Activated T-cell treated with anti-CD3 and anti-CD28 coated beads, Interleukin-2, amount 50 U/mL, for 24 hours (primary cell): ENCODE measurements at regions not wholly inside any gene's neighbourhood (a gene's known extent, or its start where the extent isn't known, plus 50 kb on each side); places are given as distances from the start of the nearest gene placed in this dataset.
A peak's percentile ranks its signal among the peaks of the same experiment; 100 is the strongest.

ENCODE experiments used
- DNase-seq: peaks from one replicate; pipeline ENCODE4 v3.0.0-alpha.2; 2020
- H3K27ac Mint-ChIP-seq: 2 replicates; pipeline ENCODE4 v1.8.0; 2020; ENCODE audit warnings: mild to moderate bottlenecking, mixed read lengths
- H3K27me3 Mint-ChIP-seq: 2 replicates; pipeline ENCODE4 v1.8.0; 2020; ENCODE audit warnings: mixed read lengths
- H3K36me3 Mint-ChIP-seq: 2 replicates; pipeline ENCODE4 v1.8.0; 2020; ENCODE audit warnings: low read depth, mixed read lengths
- H3K4me1 Mint-ChIP-seq: 2 replicates; pipeline ENCODE4 v1.8.0; 2020; ENCODE audit warnings: low read depth, mixed read lengths
- H3K4me3 Mint-ChIP-seq: 2 replicates; pipeline ENCODE4 v1.8.0; 2020; ENCODE audit warnings: mild to moderate bottlenecking, moderate library complexity, mixed read lengths
- H3K9me3 Mint-ChIP-seq: 2 replicates; pipeline ENCODE4 v1.8.0; 2020; ENCODE audit warnings: mixed read lengths

GRCh38 chr13:73702419-73703071, 431.7 kb downstream of the KLF12 start:
- H3K27ac Mint-ChIP-seq: peak overlapping the region; percentile 86
- H3K4me1 Mint-ChIP-seq: peaks cover 44% of the 10 kb centered on the region
- H3K36me3 Mint-ChIP-seq: peaks cover 26% of the 10 kb centered on the region
- no peak for DNase-seq
- no peaks in the 10 kb centered on the region for H3K27me3 Mint-ChIP-seq
- H3K9me3 Mint-ChIP-seq: no peaks in the 10 kb centered on the region
- H3K4me3 Mint-ChIP-seq: peak overlapping the region; percentile 64

DNA sequence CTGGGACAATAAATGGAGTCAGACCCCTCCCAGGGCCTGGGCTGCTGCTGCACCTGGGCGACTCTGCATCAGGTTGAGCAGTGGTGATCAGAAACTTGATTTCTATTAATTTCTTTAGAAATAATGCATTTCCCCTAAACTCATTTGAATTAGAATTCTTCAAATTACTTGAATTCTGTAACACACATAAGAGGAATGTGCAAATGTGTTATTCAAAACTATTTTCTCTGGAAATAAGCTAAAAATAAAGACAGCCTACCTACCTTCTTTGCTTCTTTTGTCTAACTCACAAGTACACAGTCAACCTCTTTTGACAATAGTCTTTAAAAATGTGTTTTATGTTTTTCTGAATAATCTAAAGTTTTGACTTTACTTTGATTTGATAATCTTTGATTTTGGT, 433.0 kb downstream of the KLF12 start:
- Mint-ChIP-seq H3K27me3 (no peaks in the 10 kb centered on the region), H3K4me3 (no peak overlapping the region), H3K36me3 (peaks cover 26% of the 10 kb centered on the region), H3K27ac (no peak overlapping the region), H3K9me3 (no peaks in the 10 kb centered on the region), H3K4me1 (peaks cover 45% of the 10 kb centered on the region)
- no peak for DNase-seq

DNA sequence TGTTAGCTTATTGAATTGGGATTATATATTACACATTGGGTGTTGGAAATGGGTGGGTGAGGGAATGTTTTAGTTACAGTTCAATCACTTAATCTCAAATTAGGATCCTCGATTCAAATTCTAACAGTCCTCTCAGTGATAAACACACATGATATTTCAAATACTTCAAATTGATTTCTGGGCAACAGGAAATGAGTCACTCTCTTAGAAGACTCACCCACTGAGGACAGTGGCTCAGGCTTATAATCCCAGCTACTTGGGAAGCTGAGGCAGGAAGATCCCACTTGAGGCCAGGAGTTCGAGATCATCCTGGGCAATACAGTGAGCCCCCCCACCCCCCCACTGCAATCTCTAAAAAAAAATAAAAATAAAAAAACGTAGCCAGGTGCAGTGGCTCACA, 435.3 kb downstream of the KLF12 start:
- Mint-ChIP-seq H3K36me3 (peaks cover 39% of the 10 kb centered on the region), H3K9me3 (no peaks in the 10 kb centered on the region), H3K27ac (no peak overlapping the region), H3K4me3 (no peak overlapping the region), H3K27me3 (no peaks in the 10 kb centered on the region), H3K4me1 (peaks cover 37% of the 10 kb centered on the region)
- DNase-seq: no peak

DNA sequence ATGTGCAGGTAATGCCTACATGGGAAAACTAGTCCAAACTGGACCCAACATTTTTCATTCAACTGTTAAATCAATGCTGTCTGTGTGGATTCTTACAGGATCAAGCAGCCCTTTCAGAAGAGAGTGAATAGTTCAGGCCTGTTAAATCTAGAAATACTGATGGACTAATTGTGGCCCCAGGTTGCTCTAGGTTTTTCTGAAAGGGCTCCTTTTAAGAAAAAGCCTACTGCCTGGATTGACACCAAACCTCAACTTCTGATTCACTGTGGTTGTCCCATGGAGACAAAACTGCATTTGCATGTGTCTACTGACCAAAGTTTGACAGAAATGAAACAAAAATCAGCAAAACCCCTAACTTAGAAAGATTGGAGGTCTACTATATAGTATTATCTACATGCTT, 437.0 kb downstream of the KLF12 start:
- no peaks in the 10 kb centered on the region for H3K27me3 Mint-ChIP-seq
- H3K4me1 Mint-ChIP-seq: peaks cover 22% of the 10 kb centered on the region
- no peak for DNase-seq
- H3K27ac Mint-ChIP-seq: no peak overlapping the region
- H3K36me3 Mint-ChIP-seq: peaks cover 52% of the 10 kb centered on the region
- no peaks in the 10 kb centered on the region for H3K9me3 Mint-ChIP-seq
- no peak overlapping the region for H3K4me3 Mint-ChIP-seq

- peak overlapping the region; percentile 44 for H3K27ac Mint-ChIP-seq
- no peaks in the 10 kb centered on the region for H3K27me3 Mint-ChIP-seq
- H3K4me1 Mint-ChIP-seq: peaks cover 18% of the 10 kb centered on the region
- DNase-seq: no peak
- no peaks in the 10 kb centered on the region for H3K9me3 Mint-ChIP-seq
- H3K4me3 Mint-ChIP-seq: no peak overlapping the region
- H3K36me3 Mint-ChIP-seq: peaks cover 56% of the 10 kb centered on the region
These were observed 437.5 kb downstream of the KLF12 start for GRCh38 chr13:73696713-73697112.

- Mint-ChIP-seq H3K27me3 (no peaks in the 10 kb centered on the region), H3K4me1 (peaks cover 15% of the 10 kb centered on the region), H3K27ac (no peak overlapping the region), H3K9me3 (no peaks in the 10 kb centered on the region), H3K36me3 (peaks cover 57% of the 10 kb centered on the region), H3K4me3 (no peak overlapping the region)
- DNase-seq: no peak
These were observed 437.9 kb downstream of the KLF12 start for GRCh38 chr13:73696271-73696670.

DNA sequence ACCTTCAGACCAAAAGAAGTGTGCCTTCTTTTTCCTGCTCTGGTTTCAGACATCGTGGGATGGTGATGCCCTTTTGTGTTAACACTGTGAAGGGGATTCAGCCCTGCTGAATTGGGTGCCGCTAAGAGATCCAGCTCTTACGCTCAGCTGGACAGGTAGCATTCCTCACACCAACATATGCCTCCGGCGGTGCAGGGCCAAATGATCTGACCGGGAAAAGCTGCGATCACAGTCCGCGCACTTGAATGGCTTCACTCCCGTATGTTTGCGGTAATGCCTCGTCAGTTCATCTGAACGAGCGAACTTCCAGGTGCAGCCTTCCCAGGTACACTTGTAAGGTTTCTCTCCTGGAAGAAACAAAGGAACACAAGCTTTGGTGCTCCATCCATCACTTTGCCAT, 438.9 kb downstream of the KLF12 start:
- no peak overlapping the region for H3K4me3 Mint-ChIP-seq
- H3K27ac Mint-ChIP-seq: no peak overlapping the region
- no peaks in the 10 kb centered on the region for H3K27me3 Mint-ChIP-seq
- no peaks in the 10 kb centered on the region for H3K9me3 Mint-ChIP-seq
- H3K36me3 Mint-ChIP-seq: peaks cover 66% of the 10 kb centered on the region
- no peak for DNase-seq
- H3K4me1 Mint-ChIP-seq: peaks cover 13% of the 10 kb centered on the region

DNA sequence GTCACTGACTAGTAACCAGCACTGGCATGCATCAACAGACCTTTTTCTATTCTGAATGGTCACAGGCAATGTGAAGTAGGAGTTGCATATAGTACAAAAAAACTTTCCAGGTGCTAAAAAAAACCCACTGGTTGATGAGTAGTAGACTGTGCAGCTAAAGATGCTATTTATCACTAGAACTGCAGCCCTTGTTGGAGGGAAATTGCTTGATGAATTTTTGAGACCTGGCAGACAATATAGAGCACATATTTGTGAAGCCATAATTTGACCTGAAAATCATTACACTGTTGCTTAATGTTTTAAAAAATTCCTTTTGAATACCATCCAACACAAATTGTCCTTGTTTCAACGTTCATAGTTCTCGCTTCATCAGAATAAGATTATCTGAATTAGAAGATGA, 441.0 kb downstream of the KLF12 start:
- no peak overlapping the region for H3K27ac Mint-ChIP-seq
- H3K36me3 Mint-ChIP-seq: peaks cover 80% of the 10 kb centered on the region
- H3K4me3 Mint-ChIP-seq: no peak overlapping the region

DNA sequence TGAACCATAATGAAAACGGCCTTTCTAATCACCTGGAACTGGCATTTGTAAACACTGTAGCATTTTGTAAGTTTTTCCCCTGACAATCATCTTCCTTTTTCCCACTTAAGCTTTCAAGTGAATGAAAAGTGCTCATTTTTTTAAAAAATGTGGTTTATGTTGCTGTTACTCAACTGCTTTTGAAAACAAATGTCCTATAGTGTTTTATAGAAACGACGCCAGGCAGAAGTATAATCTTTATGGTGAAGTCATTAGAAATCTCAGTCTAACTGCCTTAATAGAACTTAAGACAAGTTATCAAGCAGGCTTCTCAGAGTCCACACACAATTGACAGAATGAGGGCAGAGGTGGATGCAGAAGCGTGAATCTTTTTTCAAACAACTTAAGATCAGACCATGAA, 442.3 kb downstream of the KLF12 start:
- DNase-seq: no peak
- Mint-ChIP-seq H3K4me1 (no peaks in the 10 kb centered on the region), H3K9me3 (no peaks in the 10 kb centered on the region), H3K4me3 (no peak overlapping the region), H3K27me3 (no peaks in the 10 kb centered on the region), H3K27ac (no peak overlapping the region), H3K36me3 (peaks cover 82% of the 10 kb centered on the region)

More for the DNA sequence above, 441.0 kb downstream of the KLF12 start:
- Mint-ChIP-seq H3K27me3 (no peaks in the 10 kb centered on the region), H3K9me3 (no peaks in the 10 kb centered on the region), H3K4me1 (peaks cover 6% of the 10 kb centered on the region)
- no peak for DNase-seq

- Mint-ChIP-seq H3K27me3 (no peaks in the 10 kb centered on the region), H3K4me3 (no peak overlapping the region), H3K27ac (no peak overlapping the region), H3K36me3 (peaks cover 51% of the 10 kb centered on the region), H3K4me1 (peaks cover 4% of the 10 kb centered on the region), H3K9me3 (no peaks in the 10 kb centered on the region)
- DNase-seq: no peak
These were observed 446.3 kb downstream of the KLF12 start for GRCh38 chr13:73687929-73688328.

DNA sequence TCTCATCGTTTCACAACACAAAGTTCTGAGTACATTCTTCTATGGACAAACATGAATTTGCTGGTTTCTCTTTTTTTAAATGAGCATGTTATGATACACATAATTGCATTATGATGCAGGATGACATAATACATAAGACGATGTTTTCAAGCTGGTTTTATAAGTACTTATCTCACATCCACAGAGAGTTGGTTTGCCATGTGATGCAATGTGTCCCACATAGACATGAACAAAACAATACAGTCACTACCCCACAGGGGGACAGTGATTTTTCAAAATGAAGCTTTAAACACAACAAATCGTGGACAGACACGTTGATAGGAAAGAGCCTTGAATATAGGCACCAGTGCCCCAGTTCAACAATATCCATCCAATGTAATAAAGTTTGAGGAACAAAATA, 447.1 kb downstream of the KLF12 start:
- Mint-ChIP-seq H3K27me3 (no peaks in the 10 kb centered on the region), H3K9me3 (no peaks in the 10 kb centered on the region), H3K27ac (no peak overlapping the region), H3K4me3 (no peak overlapping the region), H3K4me1 (peaks cover 4% of the 10 kb centered on the region), H3K36me3 (peaks cover 46% of the 10 kb centered on the region)
- no peak for DNase-seq

DNA sequence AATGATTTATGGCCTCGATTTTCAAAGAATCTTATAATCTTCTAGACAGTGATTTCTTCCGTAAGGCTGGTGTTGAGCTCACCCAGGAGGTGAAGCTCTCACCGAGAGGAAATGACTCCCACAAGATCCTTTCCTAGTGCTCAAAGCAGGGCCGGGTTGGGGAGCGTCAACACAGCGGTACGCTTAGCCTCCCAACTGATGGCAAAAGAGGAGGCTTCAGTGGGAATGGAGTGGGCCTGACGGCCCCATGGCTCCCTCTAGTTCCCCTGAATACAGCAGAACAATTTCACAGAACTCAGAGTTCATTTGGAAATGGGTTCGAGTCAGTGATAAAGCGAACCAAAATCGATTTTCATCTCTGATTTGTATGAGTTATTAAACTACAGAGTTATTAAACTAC, 449.5 kb downstream of the KLF12 start:
- Mint-ChIP-seq H3K36me3 (peaks cover 43% of the 10 kb centered on the region), H3K4me3 (no peak overlapping the region), H3K4me1 (peaks cover 4% of the 10 kb centered on the region), H3K27ac (no peak overlapping the region), H3K27me3 (no peaks in the 10 kb centered on the region), H3K9me3 (no peaks in the 10 kb centered on the region)
- DNase-seq: no peak

GRCh38 chr13:73684286-73684685, 449.9 kb downstream of the KLF12 start:
- no peak overlapping the region for H3K27ac Mint-ChIP-seq
- H3K4me3 Mint-ChIP-seq: no peak overlapping the region
- H3K9me3 Mint-ChIP-seq: no peaks in the 10 kb centered on the region
- no peaks in the 10 kb centered on the region for H3K27me3 Mint-ChIP-seq
- DNase-seq: no peak
- peaks cover 4% of the 10 kb centered on the region for H3K4me1 Mint-ChIP-seq
- peaks cover 39% of the 10 kb centered on the region for H3K36me3 Mint-ChIP-seq

DNA sequence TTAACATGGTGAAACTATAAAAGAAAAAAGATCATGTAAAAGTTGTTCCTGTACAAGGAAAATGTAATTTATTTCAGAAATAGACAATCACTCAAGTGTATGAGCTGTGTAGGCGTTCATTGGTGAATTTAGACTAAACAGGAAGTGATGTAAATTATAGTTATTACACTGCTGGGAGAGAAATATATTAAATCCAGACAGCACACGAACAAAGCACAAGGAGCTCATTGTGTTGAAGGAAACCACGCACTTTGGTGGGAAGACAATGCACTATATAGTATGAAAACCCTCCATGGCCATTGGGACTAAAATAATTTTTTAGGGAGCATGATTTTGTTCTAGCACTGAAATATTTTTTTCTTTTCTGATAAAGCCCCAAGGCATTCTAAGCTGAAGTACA, 450.5 kb downstream of the KLF12 start:
- Mint-ChIP-seq H3K4me1 (peaks cover 4% of the 10 kb centered on the region), H3K9me3 (no peaks in the 10 kb centered on the region), H3K27me3 (no peaks in the 10 kb centered on the region), H3K4me3 (no peak overlapping the region), H3K36me3 (peaks cover 34% of the 10 kb centered on the region), H3K27ac (no peak overlapping the region)
- DNase-seq: no peak

GRCh38 chr13:73681779-73682178, 452.4 kb downstream of the KLF12 start:
- DNase-seq: no peak
- Mint-ChIP-seq H3K9me3 (no peaks in the 10 kb centered on the region), H3K4me1 (peaks cover 6% of the 10 kb centered on the region), H3K36me3 (peaks cover 20% of the 10 kb centered on the region), H3K27ac (no peak overlapping the region), H3K27me3 (no peaks in the 10 kb centered on the region), H3K4me3 (no peak overlapping the region)

DNA sequence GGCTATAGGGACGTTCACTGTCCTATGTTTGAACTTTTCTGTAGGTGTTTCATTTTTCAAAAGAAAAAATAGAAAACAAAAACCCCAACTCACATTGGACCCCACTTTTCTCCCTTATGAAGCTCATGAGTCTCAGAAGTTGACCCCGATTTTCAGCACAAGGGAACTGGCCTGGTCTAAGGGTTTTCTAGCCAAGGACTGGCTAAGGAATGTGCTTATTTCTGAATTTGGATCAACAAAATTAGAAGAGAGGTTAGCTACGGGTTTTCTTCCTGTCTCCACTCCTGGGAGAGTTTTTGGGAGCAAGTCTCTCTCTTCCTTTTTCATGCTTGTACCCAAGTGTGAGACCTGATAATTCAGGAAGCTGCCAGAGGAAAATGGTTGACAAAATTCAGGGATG, 453.2 kb downstream of the KLF12 start:
- Mint-ChIP-seq H3K27me3 (no peaks in the 10 kb centered on the region), H3K9me3 (no peaks in the 10 kb centered on the region), H3K4me1 (peaks cover 6% of the 10 kb centered on the region), H3K27ac (no peak overlapping the region), H3K4me3 (no peak overlapping the region), H3K36me3 (peaks cover 20% of the 10 kb centered on the region)
- DNase-seq: no peak
